IPS-18c (cell line): ENCODE measurements at regions not wholly inside any gene's neighbourhood (a gene's known extent, or its start where the extent isn't known, plus 50 kb on each side); places are given as distances from the start of the nearest gene placed in this dataset.

Experiments
- H3K4me3 ChIP-seq: 2 replicates; pipeline ENCODE4 v1.7.0; 2013; ENCODE audit warnings: low read depth, mild to moderate bottlenecking, low read length, moderate library complexity; ENCODE audit not compliant: insufficient read depth
- H3K9me3 ChIP-seq: one replicate; pipeline ENCODE4 v1.6.1; 2013; ENCODE audit warnings: mild to moderate bottlenecking, low read length, moderate library complexity; ENCODE audit not compliant: control insufficient read depth, insufficient read depth

- no peak overlapping the region for H3K4me3 ChIP-seq
- H3K9me3 ChIP-seq: no peaks in the 10 kb centered on the region
Measured at GRCh38 chr7:110358028-110358427, 732.9 kb upstream of the LRRN3 start.

- Histone ChIP-seq H3K9me3 (no peaks in the 10 kb centered on the region), H3K4me3 (no peak overlapping the region)
Measured at GRCh38 chr7:110371709-110372108, 719.2 kb upstream of the LRRN3 start.

GRCh38 chr7:110372685-110373084 lies 718.2 kb upstream of the LRRN3 start:
- no peaks in the 10 kb centered on the region for H3K9me3 ChIP-seq

GRCh38 chr7:110373416-110373815 lies 717.5 kb upstream of the LRRN3 start:
- Histone ChIP-seq H3K9me3 (no peaks in the 10 kb centered on the region), H3K4me3 (no peak overlapping the region)

More at GRCh38 chr7:110372685-110373084, 718.2 kb upstream of the LRRN3 start:
- H3K4me3 ChIP-seq: no peak overlapping the region

- H3K9me3 ChIP-seq: no peaks in the 10 kb centered on the region
- no peak overlapping the region for H3K4me3 ChIP-seq
Measured at GRCh38 chr7:110373859-110374258, 717.1 kb upstream of the LRRN3 start.

- Histone ChIP-seq H3K9me3 (no peaks in the 10 kb centered on the region), H3K4me3 (no peak overlapping the region)
Measured at GRCh38 chr7:110375068-110375467, 715.9 kb upstream of the LRRN3 start.

GRCh38 chr7:110382736-110383135 lies 708.2 kb upstream of the LRRN3 start:
- Histone ChIP-seq H3K9me3 (no peaks in the 10 kb centered on the region), H3K4me3 (no peak overlapping the region)

GRCh38 chr7:110386006-110386405 lies 704.9 kb upstream of the LRRN3 start:
- H3K4me3 ChIP-seq: no peak overlapping the region

GRCh38 chr7:110386913-110387312 lies 704.0 kb upstream of the LRRN3 start:
- no peaks in the 10 kb centered on the region for H3K9me3 ChIP-seq
- no peak overlapping the region for H3K4me3 ChIP-seq

More at GRCh38 chr7:110386006-110386405, 704.9 kb upstream of the LRRN3 start:
- no peaks in the 10 kb centered on the region for H3K9me3 ChIP-seq

GRCh38 chr7:110387689-110388088 lies 703.2 kb upstream of the LRRN3 start:
- no peak overlapping the region for H3K4me3 ChIP-seq
- no peaks in the 10 kb centered on the region for H3K9me3 ChIP-seq

- Histone ChIP-seq H3K4me3 (no peak overlapping the region), H3K9me3 (no peaks in the 10 kb centered on the region)
Measured at GRCh38 chr7:110388457-110388856, 702.5 kb upstream of the LRRN3 start.

- no peak overlapping the region for H3K4me3 ChIP-seq
- no peaks in the 10 kb centered on the region for H3K9me3 ChIP-seq
Measured at GRCh38 chr7:110396021-110396420, 694.9 kb upstream of the LRRN3 start.

GRCh38 chr7:110397927-110398660 lies 692.8 kb upstream of the LRRN3 start:
- H3K9me3 ChIP-seq: no peaks in the 10 kb centered on the region

GRCh38 chr7:110399421-110399820 lies 691.5 kb upstream of the LRRN3 start:
- H3K4me3 ChIP-seq: no peak overlapping the region
- H3K9me3 ChIP-seq: no peaks in the 10 kb centered on the region

More at GRCh38 chr7:110397927-110398660, 692.8 kb upstream of the LRRN3 start:
- no peak overlapping the region for H3K4me3 ChIP-seq

GRCh38 chr7:110400411-110400810 lies 690.5 kb upstream of the LRRN3 start:
- Histone ChIP-seq H3K4me3 (no peak overlapping the region), H3K9me3 (no peaks in the 10 kb centered on the region)

- Histone ChIP-seq H3K4me3 (no peak overlapping the region), H3K9me3 (no peaks in the 10 kb centered on the region)
Measured at GRCh38 chr7:110407242-110407641, 683.7 kb upstream of the LRRN3 start.

- no peaks in the 10 kb centered on the region for H3K9me3 ChIP-seq
- no peak overlapping the region for H3K4me3 ChIP-seq
Measured at GRCh38 chr7:110407706-110408105, 683.2 kb upstream of the LRRN3 start.

GRCh38 chr7:110412614-110413013 lies 678.3 kb upstream of the LRRN3 start:
- Histone ChIP-seq H3K4me3 (no peak overlapping the region), H3K9me3 (no peaks in the 10 kb centered on the region)

- H3K9me3 ChIP-seq: no peaks in the 10 kb centered on the region
- H3K4me3 ChIP-seq: no peak overlapping the region
Measured at GRCh38 chr7:110413038-110413437, 677.9 kb upstream of the LRRN3 start.
